Activated CD8-positive, alpha-beta T cell treated with anti-CD3 and anti-CD28 coated beads, Interleukin-2, amount 10 ng/mL, durations not matched to agents 7 days and 5 days (primary cell): ENCODE measurements at regions not wholly inside any gene's neighbourhood (a gene's known extent, or its start where the extent isn't known, plus 50 kb on each side); places are given as distances from the start of the nearest gene placed in this dataset.
"Not testable (repeated sequence)": the region's sequence is repeated elsewhere in the genome, so short reads cannot be mapped to it uniquely, and the experiment has no call there.

Experiments used
- ATAC-seq: fragments of 150-1000 bp; cut with Tn5 transposase; one replicate; pipeline ENCODE4 v1.10.0; 2021; ENCODE audit warnings: moderate library complexity
- CTCF ChIA-PET: fragments of 350-600 bp; sonication (Branson Sonifier 250); formaldehyde crosslinking; loops from one replicate; lab custom pipeline; 2021; ENCODE audit warnings: antibody characterized with exemption; lab: Charles Lee
- POLR2A ChIA-PET: fragments of 350-600 bp; sonication (Branson Sonifier 250); formaldehyde crosslinking; loops from one replicate; lab custom pipeline; 2021; ENCODE audit warnings: antibody characterized with exemption; lab: Charles Lee
- DNase-seq: peaks from one replicate; pipeline ENCODE4 v3.0.0-alpha.2; 2020
- H3K27ac Mint-ChIP-seq: one replicate; pipeline ENCODE4 v1.8.0; 2021; ENCODE audit warnings: mild to moderate bottlenecking, mixed read lengths
- H3K27me3 Mint-ChIP-seq: one replicate; pipeline ENCODE4 v1.8.0; 2021; ENCODE audit warnings: low read depth, mixed read lengths
- H3K36me3 Mint-ChIP-seq: one replicate; pipeline ENCODE4 v1.8.0; 2021; ENCODE audit warnings: low read depth, mixed read lengths
- H3K4me1 Mint-ChIP-seq: one replicate; pipeline ENCODE4 v1.8.0; 2021; ENCODE audit warnings: low read depth, mixed read lengths
- H3K4me3 Mint-ChIP-seq: one replicate; pipeline ENCODE4 v1.8.0; 2021; ENCODE audit warnings: mild to moderate bottlenecking, mixed read lengths
- H3K9me3 Mint-ChIP-seq: one replicate; pipeline ENCODE4 v1.8.0; 2022; ENCODE audit warnings: mixed read lengths; ENCODE audit not compliant: insufficient read depth

DNA sequence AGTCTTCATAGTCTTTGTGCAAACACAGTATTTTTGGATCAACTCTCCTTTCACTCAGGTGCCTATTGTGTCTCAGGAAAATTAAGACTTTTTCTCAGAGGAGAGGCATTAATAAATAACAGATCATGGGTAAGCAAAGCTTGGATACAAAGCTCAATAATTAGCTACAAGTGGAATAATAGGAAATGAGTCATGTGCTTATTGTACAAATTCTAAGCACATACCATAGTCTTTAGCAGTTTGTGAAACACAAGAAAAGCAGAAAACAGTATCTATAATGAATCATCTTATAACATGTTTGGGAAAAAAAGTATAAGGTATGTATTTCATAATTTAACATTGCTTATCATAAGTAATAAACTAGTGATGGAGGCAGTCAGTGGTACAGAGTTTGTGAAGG lies 477.0 kb downstream of the CDH10 start:
- no peak overlapping the region for H3K27ac Mint-ChIP-seq
- no peaks in the 10 kb centered on the region for H3K4me1 Mint-ChIP-seq
- H3K36me3 Mint-ChIP-seq = peaks cover 2% of the 10 kb centered on the region
- DNase-seq (no peak), ATAC-seq (no peak)
- H3K27me3 Mint-ChIP-seq = no peaks in the 10 kb centered on the region
- ChIA-PET CTCF (no interaction called here), POLR2A (no interaction called here)
- H3K4me3 Mint-ChIP-seq = no peak overlapping the region
- H3K9me3 Mint-ChIP-seq = peaks cover 26% of the 10 kb centered on the region

DNA sequence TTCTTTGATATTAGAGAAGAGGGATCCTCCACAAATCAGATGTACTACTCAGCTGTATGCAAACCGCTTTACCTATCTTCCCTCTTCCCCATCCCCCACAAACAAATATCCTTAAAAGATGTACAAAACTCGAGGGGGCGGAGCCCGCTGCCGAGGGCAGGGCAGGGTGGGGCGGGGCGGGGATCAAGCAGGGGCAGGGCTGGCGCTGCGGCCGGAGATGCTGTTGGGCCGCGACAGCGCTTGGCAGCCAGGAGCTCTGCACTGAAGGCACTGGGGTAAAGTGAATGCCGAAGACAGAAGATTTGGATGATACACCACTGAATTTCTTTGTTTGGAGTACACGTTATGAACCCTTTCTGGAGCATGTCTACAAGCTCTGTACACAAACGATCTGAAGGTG lies 474.8 kb downstream of the CDH10 start:
- ATAC-seq (no peak), DNase-seq (no peak)
- Mint-ChIP-seq H3K4me1 (no peaks in the 10 kb centered on the region), H3K9me3 (peaks cover 26% of the 10 kb centered on the region), H3K27me3 (no peaks in the 10 kb centered on the region), H3K4me3 (no peak overlapping the region), H3K36me3 (peaks cover 2% of the 10 kb centered on the region), H3K27ac (no peak overlapping the region)
- ChIA-PET CTCF (no interaction called here), POLR2A (interaction anchor here (0.6 kb wide), 1 partner anchor 11 kb away, joined by 3 read pairs; no protein-coding TSS in a partner anchor)

DNA sequence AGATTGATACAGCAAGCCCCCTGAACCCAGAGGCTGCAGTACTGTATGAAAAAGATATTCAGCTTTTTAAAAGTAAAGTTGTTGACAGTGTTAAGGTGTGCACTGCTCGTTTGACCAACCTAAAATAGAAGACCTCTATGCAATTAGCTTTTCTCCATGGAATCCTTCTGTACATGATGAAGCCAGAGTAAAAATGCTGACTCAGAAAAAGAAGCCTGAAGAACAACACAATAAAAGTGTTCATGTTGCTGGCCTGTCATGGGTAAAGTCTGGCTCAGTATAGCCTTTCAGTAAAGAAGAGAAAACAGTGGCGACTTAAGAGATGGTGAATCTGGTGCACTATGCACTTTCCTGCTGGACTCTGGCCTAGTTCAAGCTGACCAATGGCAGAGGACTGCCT lies 473.8 kb downstream of the CDH10 start:
- ATAC-seq, H3K4me1 Mint-ChIP-seq, DNase-seq, H3K4me3 Mint-ChIP-seq, CTCF ChIA-PET, H3K27me3 Mint-ChIP-seq, H3K36me3 Mint-ChIP-seq, H3K27ac Mint-ChIP-seq, POLR2A ChIA-PET: not testable (repeated sequence)
- H3K9me3 Mint-ChIP-seq = peaks cover 26% of the 10 kb centered on the region

DNA sequence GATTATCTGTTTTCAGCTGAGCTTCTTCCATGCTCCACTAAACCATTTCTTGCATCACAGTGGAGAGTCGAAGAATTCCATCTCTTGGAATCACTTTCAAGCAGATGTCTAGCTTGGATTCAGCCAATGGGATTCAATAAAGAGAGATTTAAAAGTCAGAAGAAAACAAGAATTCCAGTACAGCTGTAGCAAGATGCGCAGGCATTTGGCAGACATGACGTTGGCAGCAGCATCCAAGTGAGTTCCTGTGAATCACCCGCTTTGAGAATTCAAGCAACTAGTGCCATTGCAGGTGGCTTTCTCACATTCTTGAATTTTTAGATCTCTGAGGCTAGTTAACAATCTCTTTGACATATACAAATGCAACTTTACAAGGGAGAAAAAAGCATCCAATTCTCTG lies 467.0 kb downstream of the CDH10 start:
- DNase-seq (no peak), ATAC-seq (no peak)
- no peak overlapping the region for H3K4me3 Mint-ChIP-seq
- no peaks in the 10 kb centered on the region for H3K36me3 Mint-ChIP-seq
- POLR2A ChIA-PET = no interaction called here
- no peak overlapping the region for H3K27ac Mint-ChIP-seq
- CTCF ChIA-PET = no interaction called here
- H3K4me1 Mint-ChIP-seq = no peaks in the 10 kb centered on the region
- H3K9me3 Mint-ChIP-seq = peaks cover 10% of the 10 kb centered on the region
- no peaks in the 10 kb centered on the region for H3K27me3 Mint-ChIP-seq

DNA sequence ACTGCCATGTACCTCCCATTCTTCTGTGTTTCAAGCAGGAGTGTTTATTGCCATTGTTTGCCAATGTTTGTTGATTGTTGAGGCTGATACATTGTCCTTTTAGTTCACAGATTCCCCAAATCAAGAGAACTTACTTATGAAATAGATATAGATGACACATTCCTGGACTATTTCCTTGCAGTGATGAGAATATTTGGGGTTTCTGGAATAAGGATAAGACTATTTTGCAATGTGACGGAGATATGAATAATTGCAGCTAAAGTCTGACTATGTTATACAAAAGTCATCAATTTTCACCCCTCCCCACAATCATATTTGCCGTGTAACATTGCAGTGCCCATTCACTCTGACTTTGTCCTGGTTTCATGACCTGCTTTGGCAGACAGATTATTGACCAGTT lies 460.8 kb downstream of the CDH10 start:
- Mint-ChIP-seq H3K4me3 (no peak overlapping the region), H3K4me1 (no peaks in the 10 kb centered on the region), H3K36me3 (no peaks in the 10 kb centered on the region), H3K27ac (no peak overlapping the region), H3K9me3 (peaks cover 9% of the 10 kb centered on the region), H3K27me3 (no peaks in the 10 kb centered on the region)
- ChIA-PET CTCF (no interaction called here), POLR2A (no interaction called here)
- DNase-seq (no peak), ATAC-seq (no peak)

DNA sequence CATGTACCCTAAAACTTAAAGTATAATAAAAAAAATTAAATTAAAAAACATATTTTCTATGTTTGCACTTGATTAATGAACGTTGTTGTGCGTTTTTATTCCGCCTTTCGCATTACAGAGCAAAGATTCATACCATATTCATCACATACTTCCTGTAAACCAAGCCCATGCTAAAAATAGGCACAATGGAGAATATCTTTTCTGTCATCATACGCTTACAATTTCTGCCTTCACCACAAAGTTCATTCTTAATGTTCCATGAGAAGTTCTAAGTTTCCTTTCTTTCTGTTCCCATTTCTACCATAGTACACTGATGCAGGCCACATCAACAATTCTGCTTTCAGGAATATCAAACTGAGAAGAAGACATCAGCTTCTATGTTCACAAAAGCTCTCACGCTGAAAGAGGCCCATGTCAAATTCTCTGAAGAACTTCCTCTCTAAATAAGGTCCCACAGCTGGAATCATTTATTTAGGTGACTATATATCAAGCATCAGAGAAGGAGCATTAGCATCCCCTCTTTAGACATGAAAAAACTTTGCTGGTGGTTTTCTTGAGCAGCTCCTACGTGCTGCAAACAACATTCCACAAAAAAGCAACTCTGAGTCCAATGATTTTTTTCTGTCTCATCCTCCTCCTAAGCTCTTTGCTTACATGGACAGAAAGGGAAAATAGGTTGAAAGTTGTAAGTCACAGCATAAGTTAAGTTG lies 456.4 kb downstream of the CDH10 start:
- ChIA-PET CTCF (no interaction called here), POLR2A (no interaction called here)
- Mint-ChIP-seq H3K27ac (no peak overlapping the region), H3K4me1 (no peaks in the 10 kb centered on the region), H3K9me3 (peaks cover 19% of the 10 kb centered on the region), H3K36me3 (no peaks in the 10 kb centered on the region), H3K27me3 (no peaks in the 10 kb centered on the region), H3K4me3 (no peak overlapping the region)
- DNase-seq (no peak), ATAC-seq (no peak)

DNA sequence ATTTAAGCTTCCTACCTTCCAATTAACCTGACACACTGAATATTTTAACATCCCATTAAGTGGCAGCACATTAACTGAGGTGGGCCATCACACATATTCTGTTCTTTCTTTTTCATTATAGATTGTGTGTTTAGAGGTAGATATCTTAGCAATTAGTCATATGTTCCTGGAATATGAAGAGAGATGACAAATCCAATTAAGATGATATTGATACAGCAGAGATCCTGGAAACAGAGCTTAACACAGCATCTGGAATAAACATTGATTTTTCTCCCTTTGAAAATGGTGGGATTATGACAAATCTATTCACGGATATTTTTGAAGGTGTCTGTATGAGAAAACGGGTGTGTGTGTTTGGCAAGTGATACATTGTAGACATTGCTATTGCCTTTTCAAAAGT lies 448.0 kb downstream of the CDH10 start:
- Mint-ChIP-seq H3K4me1 (no peaks in the 10 kb centered on the region), H3K27me3 (no peaks in the 10 kb centered on the region), H3K9me3 (peaks cover 13% of the 10 kb centered on the region), H3K27ac (no peak overlapping the region), H3K4me3 (no peak overlapping the region), H3K36me3 (no peaks in the 10 kb centered on the region)
- DNase-seq = no peak
- ATAC-seq = no peak
- CTCF ChIA-PET = no interaction called here
- POLR2A ChIA-PET = no interaction called here

DNA sequence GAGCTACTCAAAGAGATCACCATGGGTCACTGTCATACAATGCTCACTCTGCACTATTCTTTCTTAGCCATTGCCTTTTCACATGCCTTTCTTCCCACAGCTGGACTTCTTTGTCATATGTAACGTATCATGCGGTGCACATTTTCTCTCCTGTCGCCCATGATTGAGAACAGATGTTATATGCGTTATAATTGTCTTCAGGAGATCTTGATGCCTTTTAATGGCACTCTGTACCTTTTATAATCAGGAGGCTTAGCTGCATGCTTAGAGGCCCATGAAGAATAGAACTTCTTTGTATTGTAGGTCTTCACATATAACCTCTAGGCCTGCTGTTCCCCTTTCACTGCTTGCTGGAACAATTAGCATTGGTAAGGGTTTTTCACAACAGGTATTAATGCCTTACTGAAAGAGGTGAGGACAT lies 436.1 kb downstream of the CDH10 start:
- no peaks in the 10 kb centered on the region for H3K27me3 Mint-ChIP-seq
- H3K9me3 Mint-ChIP-seq = peaks cover 12% of the 10 kb centered on the region
- no peak for DNase-seq
- CTCF ChIA-PET = no interaction called here
- no peaks in the 10 kb centered on the region for H3K36me3 Mint-ChIP-seq
- H3K4me1 Mint-ChIP-seq = no peaks in the 10 kb centered on the region
- POLR2A ChIA-PET = no interaction called here
- no peak overlapping the region for H3K27ac Mint-ChIP-seq
- no peak for ATAC-seq
- no peak overlapping the region for H3K4me3 Mint-ChIP-seq

DNA sequence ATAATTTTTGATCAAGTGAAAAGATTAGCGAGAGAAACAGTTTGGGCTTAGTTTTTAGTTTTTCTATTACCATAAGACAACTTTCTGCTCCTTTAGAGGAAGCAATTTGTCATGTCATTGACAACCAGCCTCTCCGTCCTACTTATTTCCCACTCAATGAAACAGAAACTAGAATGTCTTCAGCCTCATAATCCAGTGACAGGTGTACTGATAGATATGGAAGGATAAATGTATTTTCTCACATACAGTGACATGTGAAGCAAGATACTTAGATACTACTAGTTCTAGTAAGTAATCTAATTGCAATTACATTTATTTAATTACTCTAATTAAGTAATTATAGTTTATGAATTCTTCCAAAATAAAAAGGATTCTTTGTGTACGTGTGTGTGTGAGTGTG lies 429.7 kb downstream of the CDH10 start:
- no peak for ATAC-seq
- CTCF ChIA-PET = no interaction called here
- Mint-ChIP-seq H3K4me3 (no peak overlapping the region), H3K9me3 (peaks cover 22% of the 10 kb centered on the region), H3K4me1 (no peaks in the 10 kb centered on the region), H3K36me3 (no peaks in the 10 kb centered on the region), H3K27me3 (no peaks in the 10 kb centered on the region), H3K27ac (no peak overlapping the region)
- POLR2A ChIA-PET = no interaction called here
- no peak for DNase-seq

DNA sequence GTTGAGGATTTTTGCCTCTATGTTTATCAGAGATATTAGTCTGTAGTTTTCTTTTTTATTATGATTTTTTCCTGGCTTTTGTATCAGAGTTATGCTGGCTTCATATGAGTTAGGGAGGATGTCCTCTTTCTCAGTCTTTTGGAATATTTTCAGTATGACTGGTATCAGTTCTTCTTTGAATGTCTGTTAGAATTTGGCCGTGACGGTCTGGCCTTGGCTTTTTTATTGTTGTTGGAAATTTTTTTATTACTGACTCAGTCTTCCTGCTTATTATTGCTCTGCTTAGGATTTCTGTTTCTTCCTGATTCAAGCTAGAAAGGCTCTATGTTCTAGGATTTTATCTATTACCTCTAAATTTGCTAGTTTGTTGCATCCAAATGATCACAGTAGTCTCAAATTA lies 421.9 kb downstream of the CDH10 start:
- H3K27me3 Mint-ChIP-seq = no peaks in the 10 kb centered on the region
- H3K9me3 Mint-ChIP-seq = peaks cover 16% of the 10 kb centered on the region
- DNase-seq (no peak), ATAC-seq (no peak)
- no peak overlapping the region for H3K27ac Mint-ChIP-seq
- ChIA-PET CTCF (no interaction called here), POLR2A (no interaction called here)
- no peak overlapping the region for H3K4me3 Mint-ChIP-seq
- H3K4me1 Mint-ChIP-seq = no peaks in the 10 kb centered on the region
- H3K36me3 Mint-ChIP-seq = no peaks in the 10 kb centered on the region

DNA sequence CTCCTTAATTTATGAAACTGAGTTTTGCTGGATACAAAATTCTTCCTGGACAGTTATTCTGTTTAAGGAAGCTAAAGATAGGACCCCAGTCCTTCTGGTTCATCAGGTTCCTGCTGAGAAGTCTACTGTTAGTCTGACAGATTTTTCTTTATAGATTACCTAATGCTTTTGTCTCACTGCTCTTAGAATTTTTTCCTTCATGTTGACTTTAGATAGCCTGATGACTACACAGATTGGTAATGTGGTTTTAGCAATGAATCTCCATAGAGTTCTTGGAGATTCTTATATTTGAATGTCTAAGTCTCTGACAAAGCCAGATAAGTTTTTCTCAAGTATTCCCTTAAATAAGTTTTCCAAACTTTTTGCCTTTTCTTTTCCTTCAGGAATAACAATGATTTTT lies 419.7 kb downstream of the CDH10 start:
- ChIA-PET CTCF (no interaction called here), POLR2A (no interaction called here)
- Mint-ChIP-seq H3K27me3 (no peaks in the 10 kb centered on the region), H3K27ac (no peak overlapping the region), H3K4me3 (no peak overlapping the region), H3K36me3 (no peaks in the 10 kb centered on the region), H3K4me1 (no peaks in the 10 kb centered on the region), H3K9me3 (peaks cover 10% of the 10 kb centered on the region)
- ATAC-seq (no peak), DNase-seq (no peak)

DNA sequence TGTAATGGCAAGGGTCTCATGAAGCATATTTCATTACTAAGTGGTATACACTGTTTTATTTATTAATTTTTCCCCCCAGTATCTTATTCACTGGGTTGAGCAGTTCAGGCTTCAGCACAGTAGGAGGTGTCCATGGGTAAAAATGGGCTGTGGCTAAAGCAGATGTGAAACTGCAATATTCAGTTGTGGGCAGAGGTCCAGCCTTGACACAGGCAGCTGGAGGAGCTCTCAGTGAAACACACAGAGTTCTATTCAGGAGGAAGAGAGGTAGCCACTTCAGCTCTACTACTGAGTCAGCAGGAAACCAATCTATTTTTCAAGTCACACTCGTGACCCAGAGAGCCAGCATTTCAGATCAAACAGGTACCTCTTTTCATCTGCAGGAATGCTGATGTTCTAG lies 418.3 kb downstream of the CDH10 start:
- Mint-ChIP-seq H3K9me3 (peaks cover 10% of the 10 kb centered on the region), H3K36me3 (no peaks in the 10 kb centered on the region), H3K4me3 (no peak overlapping the region), H3K4me1 (no peaks in the 10 kb centered on the region), H3K27me3 (no peaks in the 10 kb centered on the region), H3K27ac (no peak overlapping the region)
- DNase-seq (no peak), ATAC-seq (no peak)
- POLR2A ChIA-PET = no interaction called here
- CTCF ChIA-PET = no interaction called here

DNA sequence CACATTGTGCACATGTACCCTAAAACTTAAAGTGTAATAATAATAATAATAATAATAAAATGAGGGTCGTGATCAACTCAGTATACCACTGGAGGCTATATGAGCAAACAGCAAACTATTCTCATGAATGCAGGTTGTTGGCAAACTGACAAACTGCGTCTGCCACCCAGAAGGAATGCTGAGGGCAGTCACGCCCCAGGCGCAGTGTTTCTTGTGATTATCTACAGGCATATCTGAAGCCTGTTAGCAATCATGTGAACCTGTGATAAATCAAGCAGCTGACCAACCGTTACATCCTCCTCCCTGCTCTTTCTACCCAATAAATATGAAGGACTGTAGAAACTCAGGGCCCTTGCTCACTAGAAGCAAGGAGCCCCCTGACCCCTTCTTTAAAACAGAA lies 416.9 kb downstream of the CDH10 start:
- ATAC-seq, POLR2A ChIA-PET, DNase-seq, H3K27ac Mint-ChIP-seq, H3K27me3 Mint-ChIP-seq, H3K36me3 Mint-ChIP-seq, H3K4me3 Mint-ChIP-seq, H3K4me1 Mint-ChIP-seq, CTCF ChIA-PET: not testable (repeated sequence)
- peaks cover 10% of the 10 kb centered on the region for H3K9me3 Mint-ChIP-seq
